H7 (cell line): ENCODE measurements at regions not wholly inside any gene's neighbourhood (a gene's known extent, or its start where the extent isn't known, plus 50 kb on each side); places are given as distances from the start of the nearest gene placed in this dataset.

Source experiments
- DNase-seq: peaks from one replicate; pipeline ENCODE4 v3.0.0; 2012
- H3K27me3 ChIP-seq: 2 replicates; pipeline ENCODE4 v1.6.0; 2011; ENCODE audit warnings: mild to moderate bottlenecking, low read length; ENCODE audit not compliant: control insufficient read depth, insufficient read depth
- H3K36me3 ChIP-seq: replicated peaks from 2 replicates; pipeline ENCODE4 v1.5.1; 2011; ENCODE audit warnings: low read length; ENCODE audit not compliant: control insufficient read depth, insufficient read depth
- H3K4me3 ChIP-seq: 2 replicates; pipeline ENCODE4 v1.5.1; 2011; ENCODE audit warnings: low read depth, mild to moderate bottlenecking, control low read depth, low read length, moderate library complexity; ENCODE audit not compliant: insufficient read depth

GRCh38 chr3:6577584-6577983 lies 283.3 kb upstream of the GRM7 start:
- Histone ChIP-seq H3K36me3 (no peaks in the 10 kb centered on the region), H3K4me3 (no peak overlapping the region), H3K27me3 (no peaks in the 10 kb centered on the region)
- no peak for DNase-seq

- Histone ChIP-seq H3K4me3 (no peak overlapping the region), H3K36me3 (no peaks in the 10 kb centered on the region), H3K27me3 (no peaks in the 10 kb centered on the region)
- no peak for DNase-seq
Measured at GRCh38 chr3:6578526-6578925, 282.4 kb upstream of the GRM7 start.

- no peaks in the 10 kb centered on the region for H3K36me3 ChIP-seq
- H3K27me3 ChIP-seq, result no peaks in the 10 kb centered on the region
- no peak overlapping the region for H3K4me3 ChIP-seq
- no peak for DNase-seq
Measured at GRCh38 chr3:6580808-6581207, 280.1 kb upstream of the GRM7 start.

- no peak for DNase-seq
- H3K4me3 ChIP-seq, result no peak overlapping the region
- no peaks in the 10 kb centered on the region for H3K27me3 ChIP-seq
- no peaks in the 10 kb centered on the region for H3K36me3 ChIP-seq
Measured at GRCh38 chr3:6585360-6585759, 275.6 kb upstream of the GRM7 start.

- Histone ChIP-seq H3K36me3 (no peaks in the 10 kb centered on the region), H3K4me3 (no peak overlapping the region), H3K27me3 (no peaks in the 10 kb centered on the region)
- DNase-seq, result no peak
Measured at GRCh38 chr3:6600237-6600636, 260.7 kb upstream of the GRM7 start.

GRCh38 chr3:6601374-6601773 lies 259.5 kb upstream of the GRM7 start:
- Histone ChIP-seq H3K36me3 (no peaks in the 10 kb centered on the region), H3K4me3 (no peak overlapping the region), H3K27me3 (no peaks in the 10 kb centered on the region)
- DNase-seq, result no peak

GRCh38 chr3:6602329-6602728 lies 258.6 kb upstream of the GRM7 start:
- Histone ChIP-seq H3K4me3 (no peak overlapping the region), H3K27me3 (no peaks in the 10 kb centered on the region), H3K36me3 (no peaks in the 10 kb centered on the region)
- no peak for DNase-seq

- H3K4me3 ChIP-seq, result no peak overlapping the region
- DNase-seq, result no peak
- H3K27me3 ChIP-seq, result no peaks in the 10 kb centered on the region
Measured at GRCh38 chr3:6605227-6605626, 255.7 kb upstream of the GRM7 start.

GRCh38 chr3:6608843-6609242 lies 252.1 kb upstream of the GRM7 start:
- H3K4me3 ChIP-seq, result no peak overlapping the region
- no peaks in the 10 kb centered on the region for H3K36me3 ChIP-seq
- H3K27me3 ChIP-seq, result no peaks in the 10 kb centered on the region
- no peak for DNase-seq

More at GRCh38 chr3:6605227-6605626, 255.7 kb upstream of the GRM7 start:
- no peaks in the 10 kb centered on the region for H3K36me3 ChIP-seq

- no peak for DNase-seq
- Histone ChIP-seq H3K4me3 (no peak overlapping the region), H3K27me3 (no peaks in the 10 kb centered on the region), H3K36me3 (no peaks in the 10 kb centered on the region)
Measured at GRCh38 chr3:6612034-6612616, 248.8 kb upstream of the GRM7 start.

GRCh38 chr3:6622260-6622659 lies 238.7 kb upstream of the GRM7 start:
- Histone ChIP-seq H3K27me3 (no peaks in the 10 kb centered on the region), H3K4me3 (no peak overlapping the region), H3K36me3 (no peaks in the 10 kb centered on the region)
- DNase-seq, result no peak

GRCh38 chr3:6622712-6623111 lies 238.2 kb upstream of the GRM7 start:
- H3K27me3 ChIP-seq, result no peaks in the 10 kb centered on the region
- no peak overlapping the region for H3K4me3 ChIP-seq
- H3K36me3 ChIP-seq, result no peaks in the 10 kb centered on the region
- no peak for DNase-seq

- no peaks in the 10 kb centered on the region for H3K27me3 ChIP-seq
- H3K4me3 ChIP-seq, result no peak overlapping the region
- DNase-seq, result no peak
- H3K36me3 ChIP-seq, result no peaks in the 10 kb centered on the region
Measured at GRCh38 chr3:6631376-6631775, 229.5 kb upstream of the GRM7 start.

- Histone ChIP-seq H3K36me3 (no peaks in the 10 kb centered on the region), H3K4me3 (no peak overlapping the region), H3K27me3 (no peaks in the 10 kb centered on the region)
- DNase-seq, result no peak
Measured at GRCh38 chr3:6640907-6641306, 220.0 kb upstream of the GRM7 start.

GRCh38 chr3:6644070-6644929 lies 216.6 kb upstream of the GRM7 start:
- no peak for DNase-seq
- Histone ChIP-seq H3K36me3 (no peaks in the 10 kb centered on the region), H3K27me3 (no peaks in the 10 kb centered on the region), H3K4me3 (no peak overlapping the region)
